ENCODE measurements at regions not wholly inside any gene's neighbourhood (a gene's known extent, or its start where the extent isn't known, plus 50 kb on each side); places are given as distances from the start of the nearest gene placed in this dataset.

DNA sequence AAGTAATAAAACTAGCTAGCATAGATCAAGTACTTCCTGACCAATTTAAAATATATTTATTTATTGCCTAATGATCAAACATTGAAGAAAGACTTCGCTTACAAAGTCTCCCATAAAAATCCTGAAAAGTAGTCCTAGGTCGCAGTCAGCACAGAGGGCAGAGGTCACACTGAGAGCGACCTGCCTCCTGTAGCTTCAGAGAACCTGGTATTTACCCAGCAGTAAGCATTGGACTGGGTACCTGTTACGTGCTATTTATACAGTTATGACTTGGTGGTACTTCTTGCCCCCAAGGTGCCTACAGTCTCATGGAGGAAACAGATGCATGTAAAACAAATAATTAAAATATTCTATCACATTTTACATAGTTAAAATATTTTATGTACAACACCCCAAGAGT lies 274.1 kb upstream of the G2E3 start:
- Mint-ChIP-seq H3K9me3 (no peaks in the 10 kb centered on the region), H3K27me3 (no peaks in the 10 kb centered on the region), H3K27ac (no peak overlapping the region), H3K4me1 (ENCODE audit: low read depth) (no peaks in the 10 kb centered on the region), H3K4me3 (no peak overlapping the region), H3K36me3 (ENCODE audit: low read depth) (no peaks in the 10 kb centered on the region)
- intact Hi-C loops (cut with micrococcal nuclease): no loop called here

DNA sequence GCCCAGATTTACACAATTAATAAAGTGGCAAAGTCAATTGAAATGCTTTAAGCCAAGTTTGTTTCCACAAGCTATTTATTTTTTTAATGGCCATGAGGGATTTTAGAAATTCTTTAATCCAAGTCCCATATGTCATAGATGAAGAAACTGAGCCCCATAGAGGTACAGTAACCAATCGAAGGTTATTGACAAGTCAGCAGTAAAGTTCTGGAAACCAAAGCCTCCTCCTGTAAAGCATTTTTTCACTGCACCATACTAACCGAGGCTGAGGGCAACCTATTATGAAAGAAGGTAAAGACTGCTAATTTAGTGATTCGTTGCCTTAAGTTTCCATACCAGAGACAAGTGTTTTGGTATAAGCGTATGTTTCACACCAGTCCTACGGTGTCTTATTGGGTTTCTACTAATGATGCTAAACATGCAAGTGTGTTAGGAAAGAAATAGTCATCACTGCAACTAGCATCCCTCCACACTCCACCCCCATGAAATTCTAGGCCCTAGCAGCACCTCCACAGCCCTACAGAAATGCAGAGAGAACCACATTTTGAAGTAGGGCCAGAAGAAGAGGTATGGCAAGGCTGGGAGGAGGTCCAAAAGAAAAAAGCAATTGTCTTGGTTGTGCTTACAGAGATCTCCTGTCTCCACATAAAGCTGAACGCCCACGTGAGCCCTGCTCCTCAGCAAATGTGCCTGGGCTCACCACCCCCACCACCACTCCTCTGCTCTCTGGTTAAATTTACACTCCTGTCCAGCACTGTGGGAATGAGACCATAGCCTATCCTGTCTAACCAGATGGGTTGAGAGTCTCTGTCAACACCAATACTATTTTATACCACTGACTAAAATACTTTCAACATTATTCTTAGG lies 271.1 kb upstream of the G2E3 start:
- Mint-ChIP-seq H3K27me3 (no peaks in the 10 kb centered on the region), H3K4me3 (no peak overlapping the region), H3K4me1 (ENCODE audit: low read depth) (no peaks in the 10 kb centered on the region), H3K27ac (no peak overlapping the region), H3K36me3 (ENCODE audit: low read depth) (no peaks in the 10 kb centered on the region), H3K9me3 (no peaks in the 10 kb centered on the region)
- intact Hi-C loops (cut with micrococcal nuclease): no loop called here

DNA sequence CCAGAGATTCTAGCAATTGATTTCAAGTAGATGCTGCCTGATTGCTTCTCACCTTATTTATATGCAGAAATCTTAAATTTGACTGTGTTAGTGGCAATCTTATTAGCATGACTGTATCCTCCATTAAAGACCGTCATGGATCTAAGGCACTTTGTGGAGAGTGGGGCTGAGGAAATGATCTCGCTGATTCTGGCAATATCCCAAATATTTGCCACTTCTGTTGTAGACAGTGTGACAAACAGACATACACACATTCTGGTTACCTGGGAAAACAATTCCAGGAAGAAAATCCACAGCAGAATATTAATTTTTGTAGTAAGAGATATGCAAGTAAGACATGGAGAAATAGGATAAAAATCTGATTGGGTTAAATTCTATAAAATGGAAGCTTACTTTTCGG lies 269.0 kb upstream of the G2E3 start:
- H3K9me3 Mint-ChIP-seq: no peaks in the 10 kb centered on the region
- H3K4me3 Mint-ChIP-seq: no peak overlapping the region
- H3K27ac Mint-ChIP-seq: no peak overlapping the region
- H3K36me3 Mint-ChIP-seq (ENCODE audit: low read depth): no peaks in the 10 kb centered on the region
- H3K4me1 Mint-ChIP-seq (ENCODE audit: low read depth): no peaks in the 10 kb centered on the region
- no peaks in the 10 kb centered on the region for H3K27me3 Mint-ChIP-seq
- intact Hi-C loops (cut with micrococcal nuclease): no loop called here

DNA sequence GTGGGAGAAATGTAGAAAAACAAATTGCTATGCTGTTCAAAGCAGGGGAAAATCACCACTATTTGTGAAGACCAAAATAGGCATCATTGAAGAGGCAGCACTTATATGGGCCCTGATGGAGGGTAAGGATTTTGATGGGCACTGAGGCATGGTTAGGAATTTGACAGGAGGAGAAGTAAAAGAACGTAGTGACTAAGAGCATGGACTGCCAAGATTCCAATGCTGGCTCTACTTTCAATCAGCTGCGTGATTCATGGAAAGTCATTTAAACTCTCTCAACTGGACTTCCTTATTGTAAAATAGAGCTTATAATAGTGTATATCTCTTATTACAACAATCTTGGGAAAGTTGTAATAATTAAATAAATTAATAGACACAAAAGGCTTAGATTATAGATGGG lies 267.7 kb upstream of the G2E3 start:
- Mint-ChIP-seq H3K36me3 (ENCODE audit: low read depth) (no peaks in the 10 kb centered on the region), H3K27ac (no peak overlapping the region), H3K27me3 (no peaks in the 10 kb centered on the region), H3K9me3 (no peaks in the 10 kb centered on the region), H3K4me1 (ENCODE audit: low read depth) (no peaks in the 10 kb centered on the region), H3K4me3 (no peak overlapping the region)
- intact Hi-C loops (cut with micrococcal nuclease): no loop called here

DNA sequence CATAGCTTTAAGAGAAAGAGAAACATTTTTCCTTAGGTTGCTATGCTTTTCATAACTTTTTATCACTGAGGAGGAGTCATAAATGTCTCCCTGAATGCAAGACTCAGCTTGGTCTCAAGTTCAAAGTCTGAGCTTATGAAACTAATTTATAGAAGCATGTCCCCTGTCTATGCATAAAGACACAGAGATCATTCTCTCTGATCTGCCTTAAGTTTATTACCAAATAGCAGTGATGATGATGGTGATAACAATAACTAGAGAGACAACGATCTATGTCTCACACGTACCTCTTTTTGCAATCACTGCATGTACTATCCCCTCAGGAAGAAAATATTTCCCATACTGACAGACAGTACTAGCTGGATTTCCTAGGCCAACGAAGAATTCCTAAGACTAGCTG lies 266.4 kb upstream of the G2E3 start:
- no peaks in the 10 kb centered on the region for H3K4me1 Mint-ChIP-seq (ENCODE audit: low read depth)
- no peak overlapping the region for H3K4me3 Mint-ChIP-seq
- H3K36me3 Mint-ChIP-seq (ENCODE audit: low read depth): no peaks in the 10 kb centered on the region
- no peaks in the 10 kb centered on the region for H3K27me3 Mint-ChIP-seq
- intact Hi-C loops (cut with micrococcal nuclease): no loop called here
- H3K27ac Mint-ChIP-seq: no peak overlapping the region
- H3K9me3 Mint-ChIP-seq: no peaks in the 10 kb centered on the region

DNA sequence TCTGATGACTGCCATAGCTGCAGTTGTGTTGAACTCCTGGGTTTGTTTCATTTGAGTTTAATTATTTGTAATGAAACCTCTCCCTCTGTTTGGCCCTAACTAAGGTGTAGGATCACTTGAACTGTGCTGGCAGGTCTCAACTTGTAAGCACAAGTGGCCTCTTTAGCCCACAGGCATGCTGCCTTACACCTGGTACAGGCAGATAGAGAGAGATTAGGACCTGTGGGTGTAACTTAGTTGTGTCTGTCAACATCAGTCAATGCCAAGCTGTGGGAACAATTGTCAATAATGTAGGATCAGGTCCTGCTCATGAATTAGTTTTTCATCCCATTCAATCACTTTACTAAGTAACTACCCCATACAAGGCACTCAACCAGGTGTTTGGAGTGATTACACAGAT lies 263.0 kb upstream of the G2E3 start:
- H3K9me3 Mint-ChIP-seq: no peaks in the 10 kb centered on the region
- intact Hi-C loops (cut with micrococcal nuclease): no loop called here
- no peaks in the 10 kb centered on the region for H3K4me1 Mint-ChIP-seq (ENCODE audit: low read depth)
- H3K4me3 Mint-ChIP-seq: no peak overlapping the region
- no peak overlapping the region for H3K27ac Mint-ChIP-seq
- no peaks in the 10 kb centered on the region for H3K27me3 Mint-ChIP-seq
- no peaks in the 10 kb centered on the region for H3K36me3 Mint-ChIP-seq (ENCODE audit: low read depth)

DNA sequence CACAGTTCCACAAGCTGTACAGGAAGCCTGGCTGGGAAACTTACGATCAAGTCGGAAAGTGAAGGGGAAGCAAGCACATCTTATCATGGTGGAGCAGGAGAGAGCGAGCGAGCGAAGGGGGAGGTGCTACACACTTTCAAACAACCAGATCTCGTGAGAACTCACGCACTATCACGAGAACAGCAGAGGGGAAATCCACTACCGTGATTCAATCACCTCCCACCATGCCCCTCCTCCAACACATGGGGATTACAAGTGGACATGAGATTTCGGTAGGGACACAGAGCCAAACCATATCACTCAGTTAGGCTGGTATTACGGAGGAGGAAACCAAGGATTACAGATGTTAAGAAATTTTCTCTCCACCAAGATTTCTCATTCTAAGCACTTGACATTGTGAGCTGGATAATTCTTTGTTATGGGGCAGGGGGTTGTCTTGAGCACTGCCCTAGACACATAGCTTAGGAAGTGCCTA lies 262.0 kb upstream of the G2E3 start:
- Mint-ChIP-seq H3K27me3 (no peaks in the 10 kb centered on the region), H3K4me3 (no peak overlapping the region), H3K27ac (no peak overlapping the region), H3K36me3 (ENCODE audit: low read depth) (no peaks in the 10 kb centered on the region), H3K4me1 (ENCODE audit: low read depth) (no peaks in the 10 kb centered on the region), H3K9me3 (no peaks in the 10 kb centered on the region)
- intact Hi-C loops (cut with micrococcal nuclease): no loop called here

DNA sequence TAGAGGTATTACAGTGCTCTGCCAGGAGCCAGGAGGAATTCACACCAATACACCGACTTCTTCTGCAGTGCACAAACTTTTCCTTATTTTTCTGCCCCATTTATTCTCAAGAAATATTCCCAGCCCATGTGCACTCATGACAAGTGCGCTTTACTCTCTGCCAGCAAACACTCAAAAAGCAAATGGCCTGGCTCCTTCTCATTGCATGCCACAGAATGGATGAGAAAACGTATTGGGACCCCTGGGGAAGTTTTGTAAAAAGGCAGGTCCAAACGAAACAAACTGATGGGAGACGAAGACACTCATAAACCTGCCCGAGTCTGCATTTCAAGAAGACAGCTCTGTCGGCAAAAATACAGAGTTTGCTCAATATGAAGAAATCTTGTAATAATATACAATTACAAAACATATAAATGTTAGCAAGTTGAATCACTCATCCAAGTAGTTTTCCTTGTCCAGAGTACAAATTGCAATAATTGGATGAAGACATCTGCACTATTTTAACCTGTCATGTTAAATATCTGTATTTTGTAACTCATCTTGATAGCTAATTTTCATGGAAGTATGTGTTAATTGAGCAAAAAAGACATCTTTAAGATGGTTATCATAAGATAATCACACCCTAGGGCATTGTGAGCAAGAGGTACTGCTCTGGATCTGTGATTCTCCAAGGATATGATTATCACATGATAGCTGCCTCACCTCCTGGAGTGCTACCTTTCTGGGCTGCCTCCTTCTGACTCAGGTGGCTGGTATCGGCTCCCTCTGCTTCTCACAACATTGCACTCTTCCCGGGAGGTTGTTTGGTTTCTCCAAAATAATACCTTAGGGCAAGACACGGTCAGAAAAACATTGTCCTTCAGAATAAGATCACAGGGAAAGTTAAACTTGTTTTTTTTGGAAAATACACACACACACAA lies 260.8 kb upstream of the G2E3 start:
- H3K4me3 Mint-ChIP-seq: no peak overlapping the region
- intact Hi-C loops (cut with micrococcal nuclease): no loop called here
- H3K27ac Mint-ChIP-seq: no peak overlapping the region
- H3K4me1 Mint-ChIP-seq (ENCODE audit: low read depth): no peaks in the 10 kb centered on the region
- no peaks in the 10 kb centered on the region for H3K9me3 Mint-ChIP-seq
- no peaks in the 10 kb centered on the region for H3K27me3 Mint-ChIP-seq
- H3K36me3 Mint-ChIP-seq (ENCODE audit: low read depth): no peaks in the 10 kb centered on the region

DNA sequence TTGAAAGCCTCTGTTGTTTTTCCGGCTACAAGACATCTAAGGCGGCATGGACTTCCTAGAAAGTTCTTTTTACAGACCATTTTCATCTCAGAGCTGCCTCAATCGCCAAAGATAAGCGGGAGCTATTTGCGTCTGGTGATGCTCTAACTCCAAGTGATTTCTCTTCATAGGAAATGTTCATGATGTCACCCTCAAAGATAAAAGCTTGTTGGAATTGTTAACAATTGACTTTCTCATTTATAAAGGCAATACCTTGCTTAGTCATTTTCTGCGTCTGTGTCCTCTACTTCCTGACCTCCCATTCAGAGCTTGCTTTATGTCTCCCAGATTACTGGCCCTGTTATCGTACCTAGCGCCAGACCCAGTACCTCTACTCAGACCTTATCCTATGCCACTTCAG lies 259.0 kb upstream of the G2E3 start:
- no peaks in the 10 kb centered on the region for H3K36me3 Mint-ChIP-seq (ENCODE audit: low read depth)
- H3K27me3 Mint-ChIP-seq: no peaks in the 10 kb centered on the region
- H3K4me1 Mint-ChIP-seq (ENCODE audit: low read depth): no peaks in the 10 kb centered on the region
- H3K9me3 Mint-ChIP-seq: no peaks in the 10 kb centered on the region
- intact Hi-C loops (cut with micrococcal nuclease): no loop called here
- no peak overlapping the region for H3K4me3 Mint-ChIP-seq
- no peak overlapping the region for H3K27ac Mint-ChIP-seq

DNA sequence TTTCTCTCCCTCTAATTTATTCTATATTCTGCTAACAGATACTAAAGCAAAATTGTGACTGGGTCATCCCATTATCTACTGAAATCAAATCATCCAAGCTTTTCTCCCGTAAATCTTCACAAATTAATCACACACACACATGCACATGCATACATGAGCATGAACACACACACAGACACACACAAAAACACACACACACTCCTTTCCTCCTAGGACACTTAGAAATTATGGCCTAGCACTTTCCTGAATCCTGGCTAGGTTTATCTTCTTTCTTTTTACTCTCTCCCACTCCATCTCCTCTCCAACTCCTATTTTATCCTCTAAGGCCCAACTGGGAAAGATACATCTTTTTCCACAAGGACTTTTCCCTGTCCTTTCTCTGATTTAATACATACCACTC lies 255.6 kb upstream of the G2E3 start:
- no peaks in the 10 kb centered on the region for H3K9me3 Mint-ChIP-seq
- no peaks in the 10 kb centered on the region for H3K27me3 Mint-ChIP-seq
- intact Hi-C loops (cut with micrococcal nuclease): no loop called here
- no peak overlapping the region for H3K27ac Mint-ChIP-seq
- H3K4me1 Mint-ChIP-seq (ENCODE audit: low read depth): no peaks in the 10 kb centered on the region
- no peak overlapping the region for H3K4me3 Mint-ChIP-seq
- H3K36me3 Mint-ChIP-seq (ENCODE audit: low read depth): no peaks in the 10 kb centered on the region

DNA sequence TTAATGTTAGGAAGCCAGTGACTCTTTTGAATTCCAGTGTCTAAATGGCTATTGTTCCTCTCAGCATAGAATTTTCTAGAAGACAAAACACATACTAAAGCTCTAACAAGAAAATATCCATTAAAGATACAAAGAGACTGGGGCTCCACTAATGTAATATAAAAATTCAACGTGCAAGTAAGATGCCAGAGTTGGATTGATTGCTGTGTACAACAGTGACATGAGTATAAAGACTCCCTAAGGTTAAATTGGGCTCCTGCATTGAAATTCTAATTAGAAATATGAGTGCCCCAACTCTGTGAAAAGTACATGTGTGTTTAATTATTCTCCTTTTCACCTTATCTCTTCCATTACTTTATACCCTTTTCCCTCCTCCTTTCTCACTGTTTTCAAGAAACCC lies 253.6 kb upstream of the G2E3 start:
- intact Hi-C loops (cut with micrococcal nuclease): no loop called here
- H3K27me3 Mint-ChIP-seq: no peaks in the 10 kb centered on the region
- no peaks in the 10 kb centered on the region for H3K36me3 Mint-ChIP-seq (ENCODE audit: low read depth)
- H3K9me3 Mint-ChIP-seq: no peaks in the 10 kb centered on the region
- no peaks in the 10 kb centered on the region for H3K4me1 Mint-ChIP-seq (ENCODE audit: low read depth)
- no peak overlapping the region for H3K27ac Mint-ChIP-seq
- H3K4me3 Mint-ChIP-seq: no peak overlapping the region

DNA sequence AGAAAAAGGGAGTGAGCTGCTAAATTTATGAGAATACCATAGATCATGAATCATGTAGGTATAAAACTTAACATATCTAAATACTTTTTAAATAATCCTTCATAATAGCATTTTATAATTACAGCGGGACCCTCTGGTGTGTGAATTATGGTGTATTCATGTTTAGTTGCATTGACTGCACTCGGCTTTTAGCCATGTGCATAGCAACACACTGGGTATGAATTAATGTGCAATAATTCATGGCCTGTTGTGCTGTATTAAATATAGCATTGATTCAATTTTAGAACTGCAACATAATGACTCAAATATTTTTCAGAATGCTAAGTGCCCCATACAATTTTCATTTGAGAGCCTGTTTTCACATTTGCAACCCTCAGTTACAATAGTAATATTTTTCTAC lies 249.6 kb upstream of the G2E3 start:
- no peaks in the 10 kb centered on the region for H3K36me3 Mint-ChIP-seq (ENCODE audit: low read depth)
- H3K27me3 Mint-ChIP-seq: no peaks in the 10 kb centered on the region
- H3K27ac Mint-ChIP-seq: no peak overlapping the region
- intact Hi-C loops (cut with micrococcal nuclease): no loop called here
- peaks cover 3% of the 10 kb centered on the region for H3K9me3 Mint-ChIP-seq
- no peaks in the 10 kb centered on the region for H3K4me1 Mint-ChIP-seq (ENCODE audit: low read depth)
- H3K4me3 Mint-ChIP-seq: no peak overlapping the region

DNA sequence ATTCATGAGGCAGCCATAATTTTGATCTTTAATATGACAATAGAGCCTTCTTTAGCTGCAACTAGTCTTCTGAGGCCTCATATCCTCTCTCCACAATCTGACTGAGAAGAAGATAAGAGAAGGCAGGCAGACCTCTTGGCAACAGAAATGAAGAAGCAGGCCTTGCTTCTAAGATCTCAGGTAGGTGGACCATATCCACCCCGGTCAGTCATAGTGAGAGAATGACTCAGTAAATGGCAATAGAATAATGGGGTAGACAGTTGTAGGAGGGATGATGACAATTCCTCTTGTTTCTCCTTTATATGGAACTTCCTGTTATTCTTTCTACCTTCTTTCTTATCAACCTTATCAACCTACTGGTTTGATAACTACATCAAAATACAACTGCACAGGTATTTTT lies 246.7 kb upstream of the G2E3 start:
- no peaks in the 10 kb centered on the region for H3K36me3 Mint-ChIP-seq (ENCODE audit: low read depth)
- no peak overlapping the region for H3K4me3 Mint-ChIP-seq
- H3K9me3 Mint-ChIP-seq: peaks cover 19% of the 10 kb centered on the region
- H3K4me1 Mint-ChIP-seq (ENCODE audit: low read depth): no peaks in the 10 kb centered on the region
- H3K27me3 Mint-ChIP-seq: no peaks in the 10 kb centered on the region
- intact Hi-C loops (cut with micrococcal nuclease): no loop called here
- no peak overlapping the region for H3K27ac Mint-ChIP-seq

DNA sequence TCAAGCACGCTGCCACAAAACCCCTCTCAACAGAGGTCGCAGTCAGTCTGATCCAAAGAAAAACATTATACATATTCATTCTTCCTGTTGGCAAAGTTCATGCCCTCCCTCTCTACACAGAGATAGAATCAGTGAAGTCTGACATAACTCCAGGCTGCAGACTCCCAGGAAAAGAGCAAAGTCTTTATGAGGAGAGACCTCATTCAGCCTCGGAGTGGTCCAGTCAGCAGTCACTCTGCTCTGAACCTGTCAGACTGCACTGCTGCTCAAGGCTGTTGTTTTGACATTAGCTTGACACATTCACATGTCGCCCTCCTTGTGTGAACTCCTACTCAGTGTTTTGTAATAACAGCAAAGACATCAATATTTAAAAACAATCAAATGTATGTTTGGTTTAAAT lies 241.2 kb upstream of the G2E3 start:
- intact Hi-C loops (cut with micrococcal nuclease): no loop called here
- Mint-ChIP-seq H3K9me3 (peaks cover 19% of the 10 kb centered on the region), H3K27me3 (no peaks in the 10 kb centered on the region), H3K36me3 (ENCODE audit: low read depth) (no peaks in the 10 kb centered on the region), H3K27ac (no peak overlapping the region), H3K4me1 (ENCODE audit: low read depth) (no peaks in the 10 kb centered on the region), H3K4me3 (no peak overlapping the region)

All from dendritic cell treated with granulocyte-macrophage colony-stimulating factor and Interleukin-4, amounts not matched to agents 40 ng/mL and 50 ng/mL, for 4 days (primary cell).